Uterus (tissue), 3 donors: ENCODE measurements at regions not wholly inside any gene's neighbourhood (a gene's known extent, or its start where the extent isn't known, plus 50 kb on each side); places are given as distances from the start of the nearest gene placed in this dataset.

Source experiments
- DNase-seq, 2 donors: peaks; one replicate each; pipeline ENCODE4 v3.0.0-alpha.2; 2019 to 2020
- H3K27ac ChIP-seq, 2 donors: fragments of 200-600 bp; sonication (generic); 1 replicate in 1 of 2; 2 replicates in 1 of 2; pipeline ENCODE4 v1.5.1; 2016 to 2018
- H3K27me3 ChIP-seq, 2 donors: fragments of 200-600 bp; sonication (generic); one replicate each; pipeline ENCODE4 v1.5.1; 2018 to 2019; ENCODE audit warnings: control low read depth in 1 of 2
- H3K36me3 ChIP-seq, 2 donors: fragments of 200-600 bp; sonication (generic); one replicate each; pipeline ENCODE4 v1.5.1; 2019; ENCODE audit warnings: control low read depth in 1 of 2
- H3K4me1 ChIP-seq, 2 donors: fragments of 200-600 bp; sonication (generic); one replicate each; pipeline ENCODE4 v1.5.1; 2018 to 2019; ENCODE audit warnings: control low read depth in 1 of 2
- H3K4me3 ChIP-seq, 2 donors: fragments of 200-600 bp; sonication (generic); 1 replicate in 1 of 2; 2 replicates in 1 of 2; pipeline ENCODE4 v1.5.1; 2018 to 2019; ENCODE audit warnings: mild to moderate bottlenecking in 1 of 2
- H3K9me3 ChIP-seq, 2 donors: fragments of 200-600 bp; sonication (generic); one replicate each; pipeline ENCODE4 v1.5.1; 2019; ENCODE audit warnings: control low read depth in 1 of 2
- CTCF ChIP-seq, 4 experiments: fragments of 200-600 bp in 2 of 4; fragments of 450-650 bp in 2 of 4; sonication (generic) in 2 of 4; IDR thresholded peaks; one replicate each; pipeline ENCODE4 v1.5.1; 2016 to 2019; ENCODE audit warnings: antibody characterized with exemption in 4 of 4, mild to moderate bottlenecking in 2 of 4, moderate library complexity in 1 of 4
- POLR2A ChIP-seq, 2 donors: fragments of 450-650 bp; IDR thresholded peaks; one replicate each; pipeline ENCODE4 v1.6.1; 2016; ENCODE audit warnings: antibody characterized with exemption in 2 of 2, mild to moderate bottlenecking in 1 of 2, moderate library complexity in 1 of 2
- intact Hi-C: fragments of 100-400 bp; cut with DNase I; formaldehyde crosslinking; loops from one replicate; pipeline ENCODE4 v1.15.1; 2023; ENCODE audit warnings: low total_unique reads
- donor health status: DM: yes; HTN: yes; CAD: no.

- intact Hi-C loops: no loop called here
- no peak for DNase-seq
- Histone ChIP-seq H3K4me1 (no peaks in the 10 kb centered on the region), H3K27me3 (no peaks in the 10 kb centered on the region), H3K36me3 (no peaks in the 10 kb centered on the region), H3K9me3 (no peaks in the 10 kb centered on the region), H3K27ac (no peak overlapping the region), H3K4me3 (no peak overlapping the region)
- TF ChIP-seq POLR2A (IDR thresholded peaks at IDR 0.05) (no peak), CTCF (IDR thresholded peaks at IDR 0.05) (no peak)
Observed at GRCh38 chr3:16673530-16673929, 68.3 kb upstream of the DAZL start.

- TF ChIP-seq POLR2A (IDR thresholded peaks at IDR 0.05): no peak
- TF ChIP-seq CTCF (IDR thresholded peaks at IDR 0.05): no peak
- no peaks in the 10 kb centered on the region for H3K27me3 ChIP-seq
- H3K9me3 ChIP-seq: no peaks in the 10 kb centered on the region
- H3K36me3 ChIP-seq: no peaks in the 10 kb centered on the region
- H3K27ac ChIP-seq: no peak overlapping the region
- no peak for DNase-seq
- H3K4me3 ChIP-seq: no peak overlapping the region
- intact Hi-C loops: no loop called here
- no peaks in the 10 kb centered on the region for H3K4me1 ChIP-seq
Observed at GRCh38 chr3:16675805-16676204, 70.6 kb upstream of the DAZL start.

GRCh38 chr3:16686679-16687078 is 81.5 kb upstream of the DAZL start:
- Histone ChIP-seq H3K4me3 (no peak overlapping the region), H3K27ac (no peak overlapping the region), H3K27me3 (no peaks in the 10 kb centered on the region), H3K4me1 (no peaks in the 10 kb centered on the region), H3K36me3 (no peaks in the 10 kb centered on the region), H3K9me3 (no peaks in the 10 kb centered on the region)
- intact Hi-C loops: no loop called here
- DNase-seq: no peak
- TF ChIP-seq CTCF (IDR thresholded peaks at IDR 0.05) (no peak), POLR2A (IDR thresholded peaks at IDR 0.05) (no peak)

GRCh38 chr3:16687221-16687620 is 82.0 kb upstream of the DAZL start:
- no peak for DNase-seq
- Histone ChIP-seq H3K4me3 (no peak overlapping the region), H3K4me1 (no peaks in the 10 kb centered on the region), H3K27ac (no peak overlapping the region), H3K9me3 (no peaks in the 10 kb centered on the region), H3K36me3 (no peaks in the 10 kb centered on the region), H3K27me3 (no peaks in the 10 kb centered on the region)
- intact Hi-C loops: no loop called here
- TF ChIP-seq POLR2A (IDR thresholded peaks at IDR 0.05) (no peak), CTCF (IDR thresholded peaks at IDR 0.05) (no peak)

- intact Hi-C loops: no loop called here
- no peak for TF ChIP-seq CTCF (IDR thresholded peaks at IDR 0.05)
- no peak for TF ChIP-seq POLR2A (IDR thresholded peaks at IDR 0.05)
- H3K9me3 ChIP-seq: no peaks in the 10 kb centered on the region
- no peaks in the 10 kb centered on the region for H3K4me1 ChIP-seq
- no peaks in the 10 kb centered on the region for H3K27me3 ChIP-seq
- no peak overlapping the region for H3K4me3 ChIP-seq
- H3K36me3 ChIP-seq: no peaks in the 10 kb centered on the region
- H3K27ac ChIP-seq: no peak overlapping the region
- no peak for DNase-seq
Observed at GRCh38 chr3:16692486-16693344, 87.5 kb upstream of the DAZL start.
